Esophagus muscularis mucosa (tissue), 4 donors: ENCODE measurements at regions not wholly inside any gene's neighbourhood (a gene's known extent, or its start where the extent isn't known, plus 50 kb on each side); places are given as distances from the start of the nearest gene placed in this dataset.

Experiments
- EP300 ChIP-seq: sonication (generic); formaldehyde crosslinking; IDR thresholded peaks from one replicate; pipeline ENCODE4 v1.6.1; 2017; ENCODE audit warnings: antibody characterized with exemption
- POLR2A ChIP-seq: fragments of 450-650 bp; IDR thresholded peaks from one replicate; pipeline ENCODE4 v1.6.1; 2017; ENCODE audit warnings: antibody characterized with exemption, moderate library complexity, mild to moderate bottlenecking, low read depth
- POLR2AphosphoS5 ChIP-seq, 2 donors: sonication (generic); formaldehyde crosslinking; IDR thresholded peaks; one replicate each; pipeline ENCODE4 v1.6.1; 2017; ENCODE audit warnings: antibody characterized with exemption in 2 of 2
- TF ChIP-seq, protein P1 (sequence below), 3 experiments: fragments of 200-600 bp in 2 of 3; fragments of 450-650 bp in 1 of 3; sonication (generic) in 2 of 3; IDR thresholded peaks; one replicate each; pipeline ENCODE4 v1.5.1; 2017 to 2019; ENCODE audit warnings: antibody characterized with exemption in 3 of 3, mild to moderate bottlenecking in 2 of 3, moderate library complexity in 1 of 3

DNA sequence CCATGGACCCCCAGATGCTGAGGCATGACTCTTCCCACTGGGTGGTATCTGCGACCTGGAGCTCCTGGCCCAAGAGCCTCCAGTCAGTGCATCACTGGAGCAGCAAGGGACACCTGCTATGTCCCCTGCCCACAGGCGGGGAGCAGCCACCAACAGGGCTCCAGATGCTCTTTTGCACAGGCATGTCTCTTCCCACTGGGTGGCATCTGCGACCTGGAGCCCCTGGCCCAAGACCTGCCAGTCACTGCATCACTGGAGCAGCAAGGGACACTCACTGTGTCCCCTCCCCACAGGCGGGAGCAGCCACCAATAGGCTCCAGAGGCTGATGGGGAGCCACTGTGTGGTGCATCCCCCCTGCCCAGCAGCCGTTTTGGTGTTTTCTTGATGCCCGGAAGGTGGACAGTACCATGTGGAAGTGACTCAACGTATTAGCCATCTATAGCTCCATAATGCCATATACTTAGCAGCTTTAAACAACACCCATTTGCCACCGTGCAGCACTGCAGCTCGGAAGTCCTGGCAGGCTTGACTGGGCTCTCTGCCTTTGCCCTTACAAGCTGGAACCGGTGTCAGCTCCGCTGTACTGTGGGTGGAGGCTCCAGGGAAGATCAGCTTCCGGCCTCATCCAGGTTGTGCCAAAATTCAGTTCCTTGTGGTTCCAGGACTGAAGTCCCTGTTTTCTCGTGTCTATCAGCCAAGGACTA, 124.9 kb upstream of the CST7 start:
- TF ChIP-seq, protein P1, sequence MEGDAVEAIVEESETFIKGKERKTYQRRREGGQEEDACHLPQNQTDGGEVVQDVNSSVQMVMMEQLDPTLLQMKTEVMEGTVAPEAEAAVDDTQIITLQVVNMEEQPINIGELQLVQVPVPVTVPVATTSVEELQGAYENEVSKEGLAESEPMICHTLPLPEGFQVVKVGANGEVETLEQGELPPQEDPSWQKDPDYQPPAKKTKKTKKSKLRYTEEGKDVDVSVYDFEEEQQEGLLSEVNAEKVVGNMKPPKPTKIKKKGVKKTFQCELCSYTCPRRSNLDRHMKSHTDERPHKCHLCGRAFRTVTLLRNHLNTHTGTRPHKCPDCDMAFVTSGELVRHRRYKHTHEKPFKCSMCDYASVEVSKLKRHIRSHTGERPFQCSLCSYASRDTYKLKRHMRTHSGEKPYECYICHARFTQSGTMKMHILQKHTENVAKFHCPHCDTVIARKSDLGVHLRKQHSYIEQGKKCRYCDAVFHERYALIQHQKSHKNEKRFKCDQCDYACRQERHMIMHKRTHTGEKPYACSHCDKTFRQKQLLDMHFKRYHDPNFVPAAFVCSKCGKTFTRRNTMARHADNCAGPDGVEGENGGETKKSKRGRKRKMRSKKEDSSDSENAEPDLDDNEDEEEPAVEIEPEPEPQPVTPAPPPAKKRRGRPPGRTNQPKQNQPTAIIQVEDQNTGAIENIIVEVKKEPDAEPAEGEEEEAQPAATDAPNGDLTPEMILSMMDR (IDR thresholded peaks at IDR 0.05): no peak
- TF ChIP-seq EP300 (no peak), POLR2A (no peak), POLR2AphosphoS5 (IDR thresholded peaks at IDR 0.05) (no peak)
